ENCODE measurements at regions not wholly inside any gene's neighbourhood (a gene's known extent, or its start where the extent isn't known, plus 50 kb on each side); places are given as distances from the start of the nearest gene placed in this dataset.

GRCh38 chr12:125451408-125451807 lies 386.2 kb downstream of the AACS start:
- no peak for TF ChIP-seq EZH2 (IDR thresholded peaks at IDR 0.05; ENCODE audit: borderline replicate concordance, low read length)
- no peak for TF ChIP-seq CTCF (IDR thresholded peaks at IDR 0.05; ENCODE audit: low read length)
